ENCODE measurements at regions not wholly inside any gene's neighbourhood (a gene's known extent, or its start where the extent isn't known, plus 50 kb on each side); places are given as distances from the start of the nearest gene placed in this dataset.
"Not testable (repeated sequence)": the region's sequence is repeated elsewhere in the genome, so short reads cannot be mapped to it uniquely, and the experiment has no call there.

GRCh38 chr6:101116337-101116736, 235.2 kb upstream of the ASCC3 start:
- no peak for ATAC-seq

DNA sequence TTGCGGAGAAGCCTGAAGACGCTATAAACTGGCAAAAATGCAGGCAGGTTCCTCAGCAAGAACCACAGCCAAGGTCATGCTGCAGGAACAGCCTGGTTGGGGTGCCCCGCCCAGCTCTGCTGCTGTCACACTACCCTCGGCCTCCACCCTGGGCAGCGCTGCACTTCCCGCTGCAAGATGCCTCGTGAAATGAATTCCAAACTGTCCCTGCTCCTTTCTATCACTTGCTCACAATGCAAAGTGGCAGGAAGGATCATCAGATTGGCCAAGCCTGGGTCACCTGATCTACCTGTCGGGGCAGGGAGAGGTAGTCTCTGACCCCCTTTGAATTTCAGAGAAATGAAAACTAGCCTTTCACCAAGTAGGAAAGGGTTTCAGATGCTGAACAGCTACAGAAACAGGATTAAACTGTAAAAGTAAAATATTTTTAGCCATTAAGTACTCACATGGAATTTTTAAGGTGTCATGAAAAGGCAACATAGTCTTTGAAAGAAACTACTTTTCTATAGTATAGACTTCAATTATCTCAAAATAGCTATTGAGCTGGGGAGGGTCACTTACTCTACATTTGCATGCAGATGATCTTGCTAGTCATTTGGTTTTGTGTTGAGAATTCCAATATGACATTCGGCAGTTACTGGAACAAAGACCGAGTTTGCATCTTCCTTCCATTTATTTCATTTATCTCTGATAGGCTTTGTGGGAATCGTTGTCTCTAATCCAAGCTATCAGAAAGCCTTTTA, 236.4 kb upstream of the ASCC3 start:
- no peak for ATAC-seq

- ATAC-seq: no peak
These were observed 236.9 kb upstream of the ASCC3 start for GRCh38 chr6:101118136-101118396.

DNA sequence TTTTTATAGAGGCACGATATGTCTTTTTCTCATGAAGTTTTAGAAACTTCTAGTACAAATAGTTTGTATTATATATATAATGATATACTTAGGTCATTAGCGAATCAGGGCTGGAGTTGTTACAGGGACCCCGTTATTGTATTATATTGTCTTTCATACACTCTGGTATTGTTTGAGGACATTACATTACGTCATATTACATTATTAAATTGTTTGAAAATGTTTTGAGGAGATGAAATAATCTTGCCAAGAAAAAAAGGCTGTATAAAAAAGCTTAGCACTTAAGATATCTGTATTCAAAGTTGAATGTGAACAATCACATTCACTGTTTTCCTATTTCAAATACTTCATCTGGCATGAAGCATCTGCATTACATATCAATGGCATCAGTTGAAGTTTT, 239.6 kb upstream of the ASCC3 start:
- no peak for ATAC-seq

GRCh38 chr6:101125380-101125971, 244.3 kb upstream of the ASCC3 start:
- ATAC-seq: no peak

GRCh38 chr6:101126501-101126900, 245.4 kb upstream of the ASCC3 start:
- no peak for ATAC-seq

DNA sequence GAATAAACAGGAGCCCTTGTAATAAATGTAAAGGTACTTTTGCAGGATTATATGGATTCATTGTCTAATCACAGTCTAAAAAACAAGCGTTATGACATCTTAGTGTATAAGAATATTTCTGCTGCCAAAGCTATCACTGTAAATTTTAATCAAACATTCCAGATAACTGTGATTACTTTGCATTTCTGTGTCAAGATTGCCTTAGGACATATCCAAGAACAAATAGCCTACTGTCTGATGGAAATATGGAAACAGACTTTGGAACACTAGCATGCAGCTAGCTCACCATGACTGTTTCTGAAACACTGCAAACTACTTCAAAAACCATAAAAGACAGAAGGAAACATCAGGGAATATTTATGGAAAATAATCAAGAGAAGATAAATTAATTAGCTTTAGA, 248.7 kb upstream of the ASCC3 start:
- ATAC-seq: no peak

GRCh38 chr6:101146389-101146788, 247.1 kb upstream of the GRIK2 start:
- no peak for ATAC-seq

- ATAC-seq: no peak
These were observed 243.3 kb upstream of the GRIK2 start for GRCh38 chr6:101150226-101150625.

DNA sequence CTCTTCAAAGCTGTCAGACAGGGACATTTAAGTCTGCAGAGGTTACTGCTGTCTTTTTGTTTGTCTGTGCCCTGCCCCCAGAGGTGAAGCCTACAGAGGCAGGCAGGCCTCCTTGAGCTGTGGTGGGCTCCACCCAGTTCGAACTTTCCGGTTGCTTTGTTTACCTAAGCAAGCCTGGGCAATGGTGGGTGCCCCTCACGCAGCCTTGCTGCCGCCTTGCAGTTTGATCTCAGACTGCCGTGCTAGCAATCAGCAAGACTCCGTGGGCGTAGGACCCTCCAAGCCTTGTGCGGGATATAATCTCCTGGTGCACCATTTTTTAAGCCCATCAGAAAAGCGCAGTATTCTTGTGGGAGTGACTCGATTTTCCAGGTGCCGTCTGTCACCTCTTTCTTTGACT, 235.9 kb upstream of the GRIK2 start:
- ATAC-seq: not testable (repeated sequence)

GRCh38 chr6:101163611-101164010, 229.9 kb upstream of the GRIK2 start:
- ATAC-seq: no peak

GRCh38 chr6:101167638-101168037, 225.9 kb upstream of the GRIK2 start:
- no peak for ATAC-seq

DNA sequence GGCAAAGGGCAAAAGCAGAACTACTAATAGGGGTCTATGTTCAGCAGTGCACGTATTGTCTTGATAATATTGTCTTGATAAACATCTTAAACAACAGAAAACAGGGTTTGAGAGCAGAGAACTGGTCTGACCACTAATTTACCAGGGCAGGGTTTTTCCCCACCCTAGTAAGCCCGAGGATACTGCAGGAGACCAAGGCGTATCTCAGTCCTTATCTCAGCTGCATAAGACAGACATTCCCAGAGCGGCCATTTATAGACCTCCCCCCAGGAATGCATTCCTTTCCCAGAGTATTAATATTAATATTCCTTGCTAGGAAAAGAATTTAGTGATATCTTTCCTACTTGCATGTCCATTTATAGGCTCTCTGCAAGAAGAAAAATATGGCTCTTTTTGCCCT, 222.5 kb upstream of the GRIK2 start:
- not testable (repeated sequence) for ATAC-seq

- ATAC-seq: no peak
These were observed 214.8 kb upstream of the GRIK2 start for GRCh38 chr6:101178748-101179147.

GRCh38 chr6:101181006-101181405, 212.5 kb upstream of the GRIK2 start:
- ATAC-seq: no peak

DNA sequence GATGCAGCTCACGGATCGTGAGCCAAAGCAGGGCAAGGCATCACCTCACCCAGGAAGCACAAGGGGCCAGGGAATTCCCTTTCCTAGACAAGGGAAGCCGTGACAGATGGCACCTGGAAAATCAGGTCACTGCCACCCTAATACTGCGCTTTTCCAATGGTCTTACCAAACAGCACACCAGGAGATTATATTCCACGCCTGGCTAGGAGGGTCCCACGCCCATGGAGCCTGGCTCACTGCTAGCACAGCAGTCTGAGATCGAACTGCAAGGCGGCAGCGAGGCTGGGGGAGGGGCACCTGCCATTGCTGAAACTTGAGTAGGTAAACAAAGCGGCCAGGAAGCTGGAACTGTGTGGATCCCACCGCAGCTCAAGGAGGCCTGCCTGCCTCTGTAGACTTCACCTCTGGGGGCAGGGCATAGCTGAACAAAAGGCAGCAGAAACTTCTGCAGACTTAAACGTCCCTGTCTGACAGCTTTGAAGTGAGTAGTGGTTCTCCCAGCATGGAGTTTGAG, 205.2 kb upstream of the GRIK2 start:
- ATAC-seq: not testable (repeated sequence)

- ATAC-seq: no peak
These were observed 197.9 kb upstream of the GRIK2 start for GRCh38 chr6:101195588-101195987.

GRCh38 chr6:101199441-101199840, 194.1 kb upstream of the GRIK2 start:
- ATAC-seq: no peak

- no peak for ATAC-seq
These were observed 190.6 kb upstream of the GRIK2 start for GRCh38 chr6:101202867-101203374.

DNA sequence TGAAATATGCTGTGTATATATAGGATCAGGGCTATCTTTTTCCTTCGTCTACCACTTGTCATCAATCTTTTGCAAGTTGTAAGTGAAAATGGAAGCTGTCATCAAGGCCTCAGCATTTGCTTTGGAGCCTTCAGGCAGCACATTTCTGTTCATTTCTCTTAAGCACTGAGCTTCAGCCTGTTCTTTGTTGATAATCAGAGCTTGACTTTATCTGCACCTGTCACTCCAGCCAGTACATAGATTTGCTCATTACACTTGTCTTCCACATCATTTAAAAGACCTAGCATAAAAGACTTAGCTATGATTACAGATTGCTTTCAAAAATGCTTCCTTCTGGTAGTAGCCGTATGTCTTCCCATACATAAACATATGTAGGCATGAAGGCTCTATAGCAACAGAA, 189.8 kb upstream of the GRIK2 start:
- ATAC-seq: no peak

DNA sequence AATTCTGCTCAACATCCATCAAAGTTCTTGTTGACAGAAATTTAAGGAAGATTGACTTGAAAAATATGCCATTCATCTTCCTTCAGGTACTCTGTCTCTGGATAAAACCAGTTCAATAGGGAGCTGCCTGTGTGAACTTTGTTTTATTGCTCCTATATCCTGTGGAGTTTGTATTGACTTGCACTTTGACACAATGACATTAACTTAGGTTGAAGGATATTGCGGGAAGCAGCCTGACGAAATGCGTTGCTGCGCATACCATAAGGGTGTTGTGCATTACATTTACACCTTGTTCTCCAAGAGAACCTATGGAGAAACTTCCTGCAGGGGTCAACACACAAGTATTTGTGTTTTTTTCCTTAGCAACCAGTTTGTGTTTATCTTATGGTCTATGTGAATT, 185.4 kb upstream of the GRIK2 start:
- no peak for ATAC-seq

DNA sequence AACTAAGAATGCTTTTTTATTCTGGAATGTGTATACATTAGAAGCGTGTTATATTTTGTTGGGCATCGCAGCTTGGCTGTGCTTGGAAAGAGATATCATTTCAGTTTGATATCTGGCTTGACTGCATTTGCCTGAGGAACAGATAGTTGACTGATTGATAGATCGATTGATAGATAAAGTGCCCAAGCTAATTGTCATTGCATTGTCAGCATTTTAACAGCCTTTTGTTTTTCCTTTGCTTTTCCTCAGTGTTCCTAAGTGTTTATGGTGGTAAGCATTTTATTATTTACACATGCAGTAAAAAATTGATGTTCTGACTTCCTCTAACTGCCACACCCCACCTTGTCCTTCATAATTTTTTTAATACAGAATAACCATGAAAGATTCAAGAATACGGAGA, 180.9 kb upstream of the GRIK2 start:
- no peak for ATAC-seq

GRCh38 chr6:101222007-101222406, 171.5 kb upstream of the GRIK2 start:
- ATAC-seq: no peak

GRCh38 chr6:101224751-101225150, 168.8 kb upstream of the GRIK2 start:
- ATAC-seq: no peak

- no peak for ATAC-seq
These were observed 166.8 kb upstream of the GRIK2 start for GRCh38 chr6:101226677-101227135.

All from activated CD4-positive, CD25-positive, alpha-beta regulatory T cell treated with anti-CD3 and anti-CD28 coated beads, Interleukin-2, amount 50 U/mL, for 24 hours (primary cell).